ENCODE measurements at regions not wholly inside any gene's neighbourhood (a gene's known extent, or its start where the extent isn't known, plus 50 kb on each side); places are given as distances from the start of the nearest gene placed in this dataset.

DNA sequence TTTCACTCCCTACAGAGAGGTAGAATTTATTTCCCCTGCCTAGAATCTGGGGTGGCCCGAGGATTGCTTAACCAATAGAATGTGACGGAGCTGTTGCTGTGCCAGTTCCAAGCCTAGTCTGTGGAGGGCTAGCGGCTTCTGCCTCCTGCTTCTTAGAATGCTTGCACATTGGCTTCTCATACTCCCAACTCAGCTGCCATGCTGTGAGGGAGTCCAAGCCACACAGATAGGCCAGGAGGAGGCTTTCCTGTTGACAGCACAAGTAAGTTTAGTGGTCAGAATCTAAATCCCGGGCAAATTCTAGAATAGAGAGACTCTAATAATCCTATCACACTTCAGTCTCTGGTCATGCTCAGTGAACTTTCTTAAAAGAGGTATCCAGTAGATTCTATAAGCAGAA, 57.5 kb upstream of the SNRPB2 start:
- Histone ChIP-seq H3K4me3 (ENCODE audit: low read depth, low read length) (no peak overlapping the region), H3K27me3 (ENCODE audit: insufficient read depth, low read length) (no peaks in the 10 kb centered on the region), H3K9me3 (ENCODE audit: insufficient read depth, low read depth, low read length) (no peaks in the 10 kb centered on the region), H3K4me1 (ENCODE audit: control insufficient read depth in 1 of 2, insufficient read depth in 2 of 2, low read length in 2 of 2) (no peaks in the 10 kb centered on the region), H3K4ac (ENCODE audit: low read depth, low read length) (no peak overlapping the region), H3K18ac (ENCODE audit: low read length) (no peak overlapping the region), H3K36me3 (ENCODE audit: control insufficient read depth in 1 of 2, insufficient read depth in 2 of 2, low read length in 2 of 2) (no peaks in the 10 kb centered on the region), H3K79me2 (ENCODE audit: control insufficient read depth, insufficient read depth, low read length, poor library complexity) (peaks cover 2% of the 10 kb centered on the region), H2AFZ (ENCODE audit: insufficient read depth, low read length, poor library complexity) (no peak overlapping the region), H2BK5ac (ENCODE audit: low read depth, low read length, poor library complexity) (no peak overlapping the region), H3K4me2 (ENCODE audit: low read length) (no peak overlapping the region), H2BK120ac (ENCODE audit: insufficient read depth, low read length, poor library complexity) (no peak overlapping the region), H4K91ac (ENCODE audit: low read depth, low read length) (no peak overlapping the region), H3K9ac (ENCODE audit: low read length) (no peak overlapping the region), H4K8ac (ENCODE audit: low read depth, low read length) (no peak overlapping the region), H4K12ac (ENCODE audit: low read depth, low read length) (no peak overlapping the region), H2BK12ac (ENCODE audit: low read length) (no peak overlapping the region), H3K79me1 (ENCODE audit: low read length) (no peaks in the 10 kb centered on the region), H3K23ac (ENCODE audit: low read length) (no peak overlapping the region), H3K14ac (ENCODE audit: low read length) (no peak overlapping the region), H2AK5ac (ENCODE audit: low read length) (no peak overlapping the region), H3K27ac (ENCODE audit: low read depth, low read length) (no peak overlapping the region)
- no peak for DNase-seq
- no CpG with 5 or more reads among the region's 4 CpGs for WGBS (ENCODE audit: extremely low coverage, insufficient coverage, insufficient read length)

GRCh38 chr20:16671753-16672152, 58.1 kb upstream of the SNRPB2 start:
- H3K36me3 ChIP-seq (ENCODE audit: control insufficient read depth in 1 of 2, insufficient read depth in 2 of 2, low read length in 2 of 2): no peaks in the 10 kb centered on the region
- H2BK120ac ChIP-seq (ENCODE audit: insufficient read depth, low read length, poor library complexity): no peak overlapping the region
- H3K27me3 ChIP-seq (ENCODE audit: insufficient read depth, low read length): no peaks in the 10 kb centered on the region
- H3K14ac ChIP-seq (ENCODE audit: low read length): no peak overlapping the region
- H4K91ac ChIP-seq (ENCODE audit: low read depth, low read length): no peak overlapping the region
- no peak overlapping the region for H3K9ac ChIP-seq (ENCODE audit: low read length)
- H2AK5ac ChIP-seq (ENCODE audit: low read length): no peak overlapping the region
- peaks cover 2% of the 10 kb centered on the region for H3K79me2 ChIP-seq (ENCODE audit: control insufficient read depth, insufficient read depth, low read length, poor library complexity)
- H3K23ac ChIP-seq (ENCODE audit: low read length): no peak overlapping the region
- H3K4me2 ChIP-seq (ENCODE audit: low read length): no peak overlapping the region
- H4K8ac ChIP-seq (ENCODE audit: low read depth, low read length): no peak overlapping the region
- no peak overlapping the region for H2BK12ac ChIP-seq (ENCODE audit: low read length)
- no peaks in the 10 kb centered on the region for H3K79me1 ChIP-seq (ENCODE audit: low read length)
- no CpG with 5 or more reads among the region's 4 CpGs for WGBS (ENCODE audit: extremely low coverage, insufficient coverage, insufficient read length)
- H3K18ac ChIP-seq (ENCODE audit: low read length): no peak overlapping the region
- H3K9me3 ChIP-seq (ENCODE audit: insufficient read depth, low read depth, low read length): no peaks in the 10 kb centered on the region
- no peak overlapping the region for H3K27ac ChIP-seq (ENCODE audit: low read depth, low read length)
- DNase-seq: no peak
- H3K4ac ChIP-seq (ENCODE audit: low read depth, low read length): no peak overlapping the region
- no peak overlapping the region for H2BK5ac ChIP-seq (ENCODE audit: low read depth, low read length, poor library complexity)
- no peaks in the 10 kb centered on the region for H3K4me1 ChIP-seq (ENCODE audit: control insufficient read depth in 1 of 2, insufficient read depth in 2 of 2, low read length in 2 of 2)
- no peak overlapping the region for H2AFZ ChIP-seq (ENCODE audit: insufficient read depth, low read length, poor library complexity)
- H4K12ac ChIP-seq (ENCODE audit: low read depth, low read length): no peak overlapping the region
- no peak overlapping the region for H3K4me3 ChIP-seq (ENCODE audit: low read depth, low read length)

- H4K12ac ChIP-seq (ENCODE audit: low read depth, low read length): no peak overlapping the region
- H3K4me1 ChIP-seq (ENCODE audit: control insufficient read depth in 1 of 2, insufficient read depth in 2 of 2, low read length in 2 of 2): no peaks in the 10 kb centered on the region
- no peak overlapping the region for H2AFZ ChIP-seq (ENCODE audit: insufficient read depth, low read length, poor library complexity)
- H3K36me3 ChIP-seq (ENCODE audit: control insufficient read depth in 1 of 2, insufficient read depth in 2 of 2, low read length in 2 of 2): no peaks in the 10 kb centered on the region
- H3K18ac ChIP-seq (ENCODE audit: low read length): no peak overlapping the region
- no peak overlapping the region for H2BK5ac ChIP-seq (ENCODE audit: low read depth, low read length, poor library complexity)
- no peaks in the 10 kb centered on the region for H3K9me3 ChIP-seq (ENCODE audit: insufficient read depth, low read depth, low read length)
- no peak overlapping the region for H2BK12ac ChIP-seq (ENCODE audit: low read length)
- no peak for DNase-seq
- no peak overlapping the region for H3K4me3 ChIP-seq (ENCODE audit: low read depth, low read length)
- no peaks in the 10 kb centered on the region for H3K27me3 ChIP-seq (ENCODE audit: insufficient read depth, low read length)
- H3K4me2 ChIP-seq (ENCODE audit: low read length): no peak overlapping the region
- H4K8ac ChIP-seq (ENCODE audit: low read depth, low read length): no peak overlapping the region
- no peak overlapping the region for H2BK120ac ChIP-seq (ENCODE audit: insufficient read depth, low read length, poor library complexity)
- no peaks in the 10 kb centered on the region for H3K79me2 ChIP-seq (ENCODE audit: control insufficient read depth, insufficient read depth, low read length, poor library complexity)
- WGBS (ENCODE audit: extremely low coverage, insufficient coverage, insufficient read length): no CpG with 5 or more reads among the region's 3 CpGs
- H2AK5ac ChIP-seq (ENCODE audit: low read length): no peak overlapping the region
- H4K91ac ChIP-seq (ENCODE audit: low read depth, low read length): no peak overlapping the region
- H3K4ac ChIP-seq (ENCODE audit: low read depth, low read length): no peak overlapping the region
- H3K23ac ChIP-seq (ENCODE audit: low read length): no peak overlapping the region
- H3K79me1 ChIP-seq (ENCODE audit: low read length): no peaks in the 10 kb centered on the region
- H3K9ac ChIP-seq (ENCODE audit: low read length): no peak overlapping the region
- no peak overlapping the region for H3K14ac ChIP-seq (ENCODE audit: low read length)
- no peak overlapping the region for H3K27ac ChIP-seq (ENCODE audit: low read depth, low read length)
Observed at GRCh38 chr20:16666272-16666671, 63.6 kb upstream of the SNRPB2 start.

DNA sequence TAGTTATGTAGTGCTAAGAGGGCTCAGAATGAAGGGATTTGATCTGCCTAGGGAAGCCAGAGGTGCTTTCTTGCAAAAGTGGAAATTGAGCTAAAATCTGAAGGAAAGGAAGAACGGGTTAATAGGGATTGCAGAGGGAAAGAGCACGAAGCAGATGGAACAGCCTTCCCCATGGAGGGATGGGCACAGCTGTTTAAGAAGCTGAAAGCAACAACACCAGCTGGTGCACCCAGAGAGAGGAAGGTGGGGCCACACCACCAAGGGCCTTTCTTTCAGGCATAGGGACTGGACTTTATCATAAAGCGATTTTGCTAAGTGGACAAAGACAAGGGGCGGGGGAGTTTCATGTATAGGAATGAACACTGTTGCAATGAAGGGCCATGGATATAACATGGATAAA, 65.8 kb upstream of the SNRPB2 start:
- no CpG with 5 or more reads among the region's 4 CpGs for WGBS (ENCODE audit: extremely low coverage, insufficient coverage, insufficient read length)

More for the DNA sequence above, 65.8 kb upstream of the SNRPB2 start:
- peak overlapping the region; percentile 5 for H2BK12ac ChIP-seq (ENCODE audit: low read length)
- H2AFZ ChIP-seq (ENCODE audit: insufficient read depth, low read length, poor library complexity): no peak overlapping the region
- H3K36me3 ChIP-seq (ENCODE audit: control insufficient read depth in 1 of 2, insufficient read depth in 2 of 2, low read length in 2 of 2): no peaks in the 10 kb centered on the region
- H2BK120ac ChIP-seq (ENCODE audit: insufficient read depth, low read length, poor library complexity): no peak overlapping the region
- H3K27ac ChIP-seq (ENCODE audit: low read depth, low read length): no peak overlapping the region
- H4K91ac ChIP-seq (ENCODE audit: low read depth, low read length): no peak overlapping the region
- no peaks in the 10 kb centered on the region for H3K79me2 ChIP-seq (ENCODE audit: control insufficient read depth, insufficient read depth, low read length, poor library complexity)
- no peak overlapping the region for H3K4ac ChIP-seq (ENCODE audit: low read depth, low read length)
- no peaks in the 10 kb centered on the region for H3K9me3 ChIP-seq (ENCODE audit: insufficient read depth, low read depth, low read length)
- H2AK5ac ChIP-seq (ENCODE audit: low read length): no peak overlapping the region
- H2BK5ac ChIP-seq (ENCODE audit: low read depth, low read length, poor library complexity): no peak overlapping the region
- H3K23ac ChIP-seq (ENCODE audit: low read length): no peak overlapping the region
- no peak for DNase-seq
- H3K18ac ChIP-seq (ENCODE audit: low read length): no peak overlapping the region
- H3K4me3 ChIP-seq (ENCODE audit: low read depth, low read length): no peak overlapping the region
- no peaks in the 10 kb centered on the region for H3K27me3 ChIP-seq (ENCODE audit: insufficient read depth, low read length)
- H4K8ac ChIP-seq (ENCODE audit: low read depth, low read length): no peak overlapping the region
- H3K14ac ChIP-seq (ENCODE audit: low read length): no peak overlapping the region
- H3K9ac ChIP-seq (ENCODE audit: low read length): no peak overlapping the region
- no peaks in the 10 kb centered on the region for H3K79me1 ChIP-seq (ENCODE audit: low read length)
- no peak overlapping the region for H4K12ac ChIP-seq (ENCODE audit: low read depth, low read length)
- H3K4me1 ChIP-seq (ENCODE audit: control insufficient read depth in 1 of 2, insufficient read depth in 2 of 2, low read length in 2 of 2): no peaks in the 10 kb centered on the region
- H3K4me2 ChIP-seq (ENCODE audit: low read length): no peak overlapping the region

Data from trophoblast cell (in vitro differentiated cells and primary cell).